Type B pancreatic cell (in vitro differentiated cells): ENCODE measurements at regions not wholly inside any gene's neighbourhood (a gene's known extent, or its start where the extent isn't known, plus 50 kb on each side); places are given as distances from the start of the nearest gene placed in this dataset.

Source experiments
- DNase-seq: peaks from one replicate; pipeline ENCODE4 v3.0.0; 2021; ENCODE audit warnings: mixed read lengths; ENCODE audit not compliant: unreplicated experiment; ENCODE audit errors: extremely low spot score
- H3K27ac Mint-ChIP-seq: 2 replicates; pipeline ENCODE4 v1.8.0; 2021; ENCODE audit warnings: mild to moderate bottlenecking, mixed read lengths
- H3K27me3 Mint-ChIP-seq: 2 replicates; pipeline ENCODE4 v1.8.0; 2021; ENCODE audit warnings: mixed read lengths
- H3K36me3 Mint-ChIP-seq: 2 replicates; pipeline ENCODE4 v1.8.0; 2021; ENCODE audit warnings: mixed read lengths
- H3K4me1 Mint-ChIP-seq: one replicate; pipeline ENCODE4 v1.8.0; 2021; ENCODE audit warnings: mixed read lengths; ENCODE audit not compliant: unreplicated experiment
- H3K4me3 Mint-ChIP-seq: 2 replicates; pipeline ENCODE4 v1.8.0; 2021; ENCODE audit warnings: mild to moderate bottlenecking, mixed read lengths
- H3K9me3 Mint-ChIP-seq: 2 replicates; pipeline ENCODE4 v1.8.0; 2021; ENCODE audit warnings: mixed read lengths
- CTCF ChIP-seq: fragments of 200-600 bp; sonication (generic); conservative IDR thresholded peaks from 2 replicates; pipeline ENCODE4 v1.5.0; 2021; ENCODE audit warnings: antibody characterized with exemption, mild to moderate bottlenecking

- TF ChIP-seq CTCF, result no peak
- H3K4me1 Mint-ChIP-seq, result peaks cover 17% of the 10 kb centered on the region
- peaks cover 5% of the 10 kb centered on the region for H3K9me3 Mint-ChIP-seq
- peaks cover 5% of the 10 kb centered on the region for H3K27me3 Mint-ChIP-seq
- H3K36me3 Mint-ChIP-seq, result no peaks in the 10 kb centered on the region
- no peak for DNase-seq
- no peak overlapping the region for H3K27ac Mint-ChIP-seq
- no peak overlapping the region for H3K4me3 Mint-ChIP-seq
These were observed 391.0 kb downstream of the LMO7 start for GRCh38 chr13:76027131-76027530.

- peaks cover 17% of the 10 kb centered on the region for H3K4me1 Mint-ChIP-seq
- H3K9me3 Mint-ChIP-seq, result peaks cover 5% of the 10 kb centered on the region
- no peak overlapping the region for H3K4me3 Mint-ChIP-seq
- H3K27ac Mint-ChIP-seq, result no peak overlapping the region
- H3K36me3 Mint-ChIP-seq, result no peaks in the 10 kb centered on the region
- no peak for DNase-seq
- H3K27me3 Mint-ChIP-seq, result peaks cover 5% of the 10 kb centered on the region
- no peak for TF ChIP-seq CTCF
These were observed 389.3 kb downstream of the LMO7 start for GRCh38 chr13:76025392-76025791.

GRCh38 chr13:76024151-76024550, 388.0 kb downstream of the LMO7 start:
- H3K4me1 Mint-ChIP-seq, result peaks cover 17% of the 10 kb centered on the region
- no peak for TF ChIP-seq CTCF
- peaks cover 5% of the 10 kb centered on the region for H3K9me3 Mint-ChIP-seq
- H3K27me3 Mint-ChIP-seq, result peaks cover 5% of the 10 kb centered on the region
- H3K27ac Mint-ChIP-seq, result no peak overlapping the region
- no peak overlapping the region for H3K4me3 Mint-ChIP-seq
- H3K36me3 Mint-ChIP-seq, result no peaks in the 10 kb centered on the region
- no peak for DNase-seq

- Mint-ChIP-seq H3K27me3 (peaks cover 5% of the 10 kb centered on the region), H3K9me3 (peaks cover 5% of the 10 kb centered on the region), H3K4me1 (peaks cover 17% of the 10 kb centered on the region), H3K36me3 (no peaks in the 10 kb centered on the region), H3K4me3 (no peak overlapping the region), H3K27ac (no peak overlapping the region)
- TF ChIP-seq CTCF, result no peak
- DNase-seq, result no peak
These were observed 387.5 kb downstream of the LMO7 start for GRCh38 chr13:76023652-76024051.

GRCh38 chr13:76020421-76020955, 384.4 kb downstream of the LMO7 start:
- Mint-ChIP-seq H3K27me3 (no peaks in the 10 kb centered on the region), H3K4me3 (no peak overlapping the region), H3K9me3 (peaks cover 5% of the 10 kb centered on the region), H3K4me1 (peaks cover 9% of the 10 kb centered on the region), H3K27ac (no peak overlapping the region), H3K36me3 (no peaks in the 10 kb centered on the region)
- no peak for TF ChIP-seq CTCF
- DNase-seq, result no peak

GRCh38 chr13:76019421-76020044, 383.4 kb downstream of the LMO7 start:
- Mint-ChIP-seq H3K36me3 (no peaks in the 10 kb centered on the region), H3K9me3 (peaks cover 5% of the 10 kb centered on the region), H3K27ac (no peak overlapping the region), H3K27me3 (no peaks in the 10 kb centered on the region), H3K4me3 (no peak overlapping the region), H3K4me1 (peaks cover 17% of the 10 kb centered on the region)
- DNase-seq, result no peak
- peak; percentile 64 for TF ChIP-seq CTCF
